K562 (cell line): ENCODE measurements at regions not wholly inside any gene's neighbourhood (a gene's known extent, or its start where the extent isn't known, plus 50 kb on each side); places are given as distances from the start of the nearest gene placed in this dataset.

Source experiments
- ATAC-seq: fragments of 200-7000 bp; cut with Tn5 transposase; 3 replicates; pipeline ENCODE4 v1.9.1; 2020; ENCODE audit warnings: moderate library complexity
- BruUV-seq: library from RNA; stranded (reverse); fragments of 400-500 nt; replicated peaks from 2 replicates; lab custom pipeline; 2021; lab: Mats Ljungman, UMichigan
- CTCF ChIA-PET: fragments of 300-600 bp; formaldehyde crosslinking; extraction: SDS; loops from one replicate; lab custom pipeline; 2021; ENCODE audit warnings: low intra/inter-chr PET ratio; lab: Yijun Ruan, JAX
- POLR2A ChIA-PET: fragments of 300-600, 350-650 bp; sonication (Branson Sonifier 250); formaldehyde crosslinking; extraction: SDS; loops from one replicate; lab custom pipeline; 2021; ENCODE audit warnings: antibody characterized with exemption, inconsistent platforms; lab: Yijun Ruan, JAX
- DNase-seq, 4 experiments: peaks; one replicate each; pipeline versions ENCODE4 v3.0.0 to v3.0.0-alpha.2; 2011 to 2018; ENCODE audit warnings: low spot score in 3 of 4, mixed read lengths in 3 of 4; ENCODE audit errors: extremely low read depth in 1 of 4
- FAIRE-seq: peaks from 2 replicates; lab custom pipeline; 2011; peaks lifted over from hg19 to GRCh38; lab: Jason Lieb, UNC
- H2AFZ ChIP-seq: 2 replicates; pipeline ENCODE4 v1.6.0; 2011; ENCODE audit warnings: low read depth, low read length, control low read depth, inconsistent platforms
- H3K27ac ChIP-seq: fragments of 200-600 bp; 3 replicates; pipeline ENCODE4 v1.8.0; 2011; ENCODE audit warnings: low read depth, mild to moderate bottlenecking, control low read depth, inconsistent platforms, low read length, moderate library complexity, mixed read lengths; ENCODE audit errors: extremely low read depth
- H3K27me3 ChIP-seq, 2 experiments: fragments of 300-600 bp in 1 of 2; 2 replicates in 1 of 2; 3 replicates in 1 of 2; pipeline versions ENCODE4 v1.6.0 to v1.8.0; 2011; ENCODE audit warnings: inconsistent platforms in 2 of 2, low read length in 2 of 2, mild to moderate bottlenecking in 1 of 2, mixed read lengths in 1 of 2, moderate library complexity in 1 of 2; ENCODE audit not compliant: control insufficient read depth in 2 of 2, insufficient read depth in 2 of 2
- H3K36me3 ChIP-seq: fragments of 300-600 bp; 3 replicates; pipeline ENCODE4 v1.8.0; 2011; ENCODE audit warnings: mild to moderate bottlenecking, low read length, inconsistent platforms; ENCODE audit not compliant: control insufficient read depth, insufficient read depth
- H3K4me1 ChIP-seq, 2 experiments: fragments of 200-600 bp in 1 of 2; replicated peaks in 1 of 2; 2 replicates in 1 of 2; 3 replicates in 1 of 2; pipeline versions ENCODE4 v1.5.1 to v1.8.0; 2011; ENCODE audit warnings: inconsistent platforms in 2 of 2, low read length in 2 of 2, mild to moderate bottlenecking in 1 of 2, mixed read lengths in 1 of 2, moderate library complexity in 1 of 2; ENCODE audit not compliant: control insufficient read depth in 2 of 2, insufficient read depth in 2 of 2
- H3K4me2 ChIP-seq: 2 replicates; pipeline ENCODE4 v1.6.1; 2011; ENCODE audit warnings: low read length, control low read depth, inconsistent platforms, mixed read lengths; ENCODE audit not compliant: insufficient read depth
- H3K4me3 ChIP-seq: fragments of 200-600 bp; sonication (generic), shearing (Covaris generic); 2 replicates; pipeline ENCODE4 v1.5.1; 2016; ENCODE audit warnings: control low read depth, inconsistent platforms
- H3K79me2 ChIP-seq: fragments of 200-600 bp; 3 replicates; pipeline ENCODE4 v1.8.0; 2011; ENCODE audit warnings: low read length, inconsistent platforms; ENCODE audit not compliant: control insufficient read depth, insufficient read depth
- H3K9ac ChIP-seq, 2 experiments: 2 replicates each; pipeline versions ENCODE4 v1.6.0 to v1.6.1; 2011; ENCODE audit warnings: low read depth in 2 of 2, low read length in 2 of 2, control low read depth in 1 of 2, inconsistent platforms in 1 of 2, mild to moderate bottlenecking in 1 of 2, mixed read lengths in 1 of 2; ENCODE audit not compliant: insufficient read depth in 1 of 2
- H3K9me1 ChIP-seq: one replicate; pipeline ENCODE4 v1.6.0; 2011; ENCODE audit warnings: inconsistent platforms, mild to moderate bottlenecking, low read length, moderate library complexity; ENCODE audit not compliant: control insufficient read depth, insufficient read depth
- H3K9me3 ChIP-seq: replicated peaks from 2 replicates; pipeline ENCODE4 v1.5.1; 2011; ENCODE audit warnings: low read depth, low read length, inconsistent platforms; ENCODE audit not compliant: control insufficient read depth, insufficient read depth
- H4K20me1 ChIP-seq: replicated peaks from 2 replicates; pipeline ENCODE4 v1.6.1; 2011; ENCODE audit warnings: low read length, inconsistent platforms, mixed read lengths; ENCODE audit not compliant: control insufficient read depth, insufficient read depth
- BRF1 ChIP-seq: IDR thresholded peaks from 3 replicates; pipeline ENCODE4 v1.6.1; 2011; ENCODE audit warnings: borderline replicate concordance, mild to moderate bottlenecking; ENCODE audit not compliant: insufficient read length; ENCODE audit errors: extremely low read depth
- CREB3L1 ChIP-seq: fragments of 450-650 bp; IDR thresholded peaks from 2 replicates; pipeline ENCODE4 v1.6.1; 2014; ENCODE audit warnings: low read depth, mild to moderate bottlenecking, moderate library complexity, borderline replicate concordance
- DDX20 ChIP-seq: fragments of 450-650 bp; IDR thresholded peaks from 2 replicates; pipeline ENCODE4 v1.6.1; 2016; ENCODE audit warnings: missing genetic modification characterization, low read depth, mild to moderate bottlenecking, missing compliant biosample characterization, moderate library complexity
- DEAF1 ChIP-seq: fragments of 450-650 bp; formaldehyde crosslinking; IDR thresholded peaks from 2 replicates; pipeline ENCODE4 v1.4.0; 2020; ENCODE audit warnings: mild to moderate bottlenecking, moderate library complexity
- IFI16 ChIP-seq: fragments of 250-450 bp; sonication (Bioruptor Pico); IDR thresholded peaks from 2 replicates; pipeline ENCODE4 v2.1.2; 2022; ENCODE audit warnings: mild to moderate bottlenecking, inconsistent platforms
- L3MBTL2 ChIP-seq: fragments of 450-650 bp; IDR thresholded peaks from 2 replicates; pipeline ENCODE4 v1.6.1; 2016; ENCODE audit warnings: mild to moderate bottlenecking, moderate library complexity
- MLLT1 ChIP-seq, 2 experiments: fragments of 450-650 bp; IDR thresholded peaks; 2 replicates each; pipeline ENCODE4 v1.6.1; 2016
- STAT5A ChIP-seq: IDR thresholded peaks from 2 replicates; pipeline ENCODE4 v1.6.1; 2012; ENCODE audit warnings: low read length, inconsistent platforms, borderline replicate concordance
- TEAD4 ChIP-seq, 2 experiments: sonication (generic) in 1 of 2; formaldehyde crosslinking in 1 of 2; IDR thresholded peaks; 2 replicates each; pipeline versions ENCODE4 v1.6.1 to v1.8.0; 2012 to 2022; ENCODE audit warnings: borderline replicate concordance in 1 of 2, inconsistent platforms in 1 of 2, low read length in 1 of 2, mild to moderate bottlenecking in 1 of 2, missing genetic modification reagents in 1 of 2
- USF1 ChIP-seq: sonication (generic); formaldehyde crosslinking; IDR thresholded peaks from 2 replicates; pipeline ENCODE4 v1.9.0; 2022; ENCODE audit warnings: mild to moderate bottlenecking, missing genetic modification reagents
- ZBTB49 ChIP-seq: sonication (generic); formaldehyde crosslinking; IDR thresholded peaks from 2 replicates; pipeline ENCODE4 v1.8.0; 2022; ENCODE audit warnings: missing genetic modification reagents, mild to moderate bottlenecking, borderline replicate concordance
- ZNF696 ChIP-seq: fragments of 250-450 bp; sonication (Bioruptor Pico); conservative IDR thresholded peaks from 2 replicates; pipeline ENCODE4 v1.4.0; 2020; ENCODE audit warnings: mild to moderate bottlenecking, moderate library complexity
- WGBS: fragments of 100-300 bp; shearing (Covaris generic); methylation state at CpG from one replicate; pipeline ENCODE4 v1.1.6; 2016; ENCODE audit warnings: low coverage, mixed read lengths; ENCODE audit not compliant: insufficient coverage; ENCODE audit errors: missing lambda C conversion rate; 5-methylcytosine and 5-hydroxymethylcytosine counted together
- in situ Hi-C: fragments of 300-500 bp; cut with MboI; formaldehyde crosslinking; loops from 4 replicates; pipeline ENCODE4 v1.15.0; 2018; ENCODE audit warnings: inconsistent platforms, mixed read lengths
- intact Hi-C: fragments of 100-400 bp; cut with micrococcal nuclease; formaldehyde crosslinking; loops from 2 replicates; pipeline ENCODE4 v1.14.2; 2022

- no peak for TF ChIP-seq CREB3L1
- no peak for TF ChIP-seq L3MBTL2
- TF ChIP-seq USF1 (CRISPR knock-in tag) = no peak
- TF ChIP-seq ZBTB49 (CRISPR knock-in tag) = no peak
Observed at GRCh38 chr5:162221910-162222309, 154.3 kb downstream of the GABRG2 start (continued).

GRCh38 chr5:162227075-162227474, 159.5 kb downstream of the GABRG2 start:
- Histone ChIP-seq H3K79me2 (no peaks in the 10 kb centered on the region), H3K27ac (no peak overlapping the region), H3K4me1 (no peaks in the 10 kb centered on the region), H4K20me1 (no peaks in the 10 kb centered on the region), H3K4me3 (no peak overlapping the region), H3K36me3 (no peaks in the 10 kb centered on the region), H3K9me1 (no peaks in the 10 kb centered on the region), H3K27me3 (no peaks in the 10 kb centered on the region), H3K4me2 (no peak overlapping the region), H3K9ac (no peak overlapping the region), H2AFZ (no peak overlapping the region), H3K9me3 (no peaks in the 10 kb centered on the region; the same call in 1 of the 2 replicates)
- CTCF ChIA-PET = no interaction called here
- in situ Hi-C loops (no loop called here), intact Hi-C loops (no loop called here)
- 3% methylated on average over 2 of the region's 2 CpGs for WGBS
- DNase-seq (no peak), FAIRE-seq (no peak), ATAC-seq (no peak)
- BruUV-seq = no TSS peak
- POLR2A ChIA-PET = no interaction called here
- TF ChIP-seq ZNF696 (CRISPR knock-in tag) = no peak
- TF ChIP-seq MLLT1 (IDR thresholded peaks at IDR 0.05) = no peak
- no peak for TF ChIP-seq DDX20 (tag)
- no peak for TF ChIP-seq BRF1
- no peak for TF ChIP-seq STAT5A
- TF ChIP-seq DEAF1 = no peak
- TF ChIP-seq TEAD4 (IDR thresholded peaks at IDR 0.05; ENCODE audit: low read length) = no peak
- TF ChIP-seq TEAD4 (CRISPR knock-in tag; IDR thresholded peaks at IDR 0.05; ENCODE audit: borderline replicate concordance) = no peak
- TF ChIP-seq IFI16 (CRISPR knock-in tag) = no peak
